Right lobe of liver (tissue), 6 donors: ENCODE measurements at regions not wholly inside any gene's neighbourhood (a gene's known extent, or its start where the extent isn't known, plus 50 kb on each side); places are given as distances from the start of the nearest gene placed in this dataset.

Experiments
- ATAC-seq, 4 donors: fragments of 200-7000 bp; cut with Tn5 transposase; one replicate each; pipeline ENCODE4 v1.9.1; 2020; ENCODE audit warnings: mild to moderate bottlenecking in 4 of 4, moderate library complexity in 4 of 4
- DNase-seq, 3 donors: peaks; one replicate each; pipeline ENCODE4 v3.0.0-alpha.2; 2020
- H3K27ac ChIP-seq, 3 donors: fragments of 200-600 bp; one replicate each; pipeline ENCODE4 v1.8.0; 2022
- H3K27me3 ChIP-seq, 2 donors: fragments of 200-600 bp; one replicate each; pipeline ENCODE4 v1.8.0; 2022
- H3K36me3 ChIP-seq, 4 donors: fragments of 200-600 bp; sonication (generic) in 1 of 4; one replicate each; pipeline versions ENCODE4 v1.5.1 to v1.8.0; 2017 to 2022; ENCODE audit warnings: control low read depth in 1 of 4
- H3K4me1 ChIP-seq, 4 donors: fragments of 200-600 bp; sonication (generic) in 1 of 4; one replicate each; pipeline versions ENCODE4 v1.5.1 to v1.8.0; 2017 to 2022; ENCODE audit warnings: control low read depth in 1 of 4
- H3K4me3 ChIP-seq, 3 donors: fragments of 200-600 bp; one replicate each; pipeline ENCODE4 v1.8.0; 2022
- H3K9me3 ChIP-seq, 4 donors: fragments of 200-600 bp; sonication (generic) in 1 of 4; one replicate each; pipeline versions ENCODE4 v1.5.1 to v1.8.0; 2017 to 2022; ENCODE audit warnings: control low read depth in 1 of 4
- CTCF ChIP-seq, 4 donors: fragments of 200-600 bp in 3 of 4; fragments of 450-650 bp in 1 of 4; IDR thresholded peaks; one replicate each; pipeline versions ENCODE4 v1.5.1 to v1.8.0; 2016 to 2022; ENCODE audit warnings: antibody characterized with exemption in 4 of 4, mild to moderate bottlenecking in 2 of 4
- POLR2A ChIP-seq: fragments of 450-650 bp; IDR thresholded peaks from one replicate; pipeline ENCODE4 v1.6.1; 2017; ENCODE audit warnings: antibody characterized with exemption, mild to moderate bottlenecking
- WGBS: methylation state at CpG from one replicate; pipeline ENCODE4 v1.1.6; 2018; ENCODE audit warnings: low coverage, low lambda C conversion rate; ENCODE audit not compliant: insufficient coverage; ENCODE audit errors: missing lambda C conversion rate; 5-methylcytosine and 5-hydroxymethylcytosine counted together
- intact Hi-C, 2 donors: fragments of 100-400 bp; cut with DNase I; formaldehyde crosslinking; loops; one replicate each; pipeline versions ENCODE4 v1.11.2 to v1.14.1; 2022
- donor health status: DM: no; HTN: yes; CAD: no.
- donor health status: DM: no; HTN: no; CAD: no.
- donor health status: DM: no; HTN: no; CAD: no.
- donor health status: DM: no; HTN: yes; CAD: no.
- donor health status: DM: no; HTN: yes; CAD: no.

GRCh38 chr10:43790147-43790546, 141.5 kb upstream of the ZNF32 start:
- no peaks in the 10 kb centered on the region for H3K27me3 ChIP-seq
- H3K4me3 ChIP-seq: no peak overlapping the region
- WGBS: 58% methylated on average over 7 of the region's 11 CpGs
- H3K4me1 ChIP-seq: no peaks in the 10 kb centered on the region
- H3K36me3 ChIP-seq: no peaks in the 10 kb centered on the region
- no peak overlapping the region for H3K27ac ChIP-seq
- DNase-seq: no peak
- intact Hi-C loops: no loop called here
- TF ChIP-seq CTCF (IDR thresholded peaks at IDR 0.05) (no peak), POLR2A (no peak)
- ATAC-seq: no peak
- no peaks in the 10 kb centered on the region for H3K9me3 ChIP-seq

- ATAC-seq: peak in 1 of 4 donors; percentile 39
- H3K36me3 ChIP-seq: no peaks in the 10 kb centered on the region
- intact Hi-C loops: no loop called here
These were observed 136.6 kb upstream of the ZNF32 start for GRCh38 chr10:43785252-43785651.

GRCh38 chr10:43782814-43783213, 134.1 kb upstream of the ZNF32 start:
- Histone ChIP-seq H3K27me3 (no peaks in the 10 kb centered on the region), H3K36me3 (no peaks in the 10 kb centered on the region), H3K9me3 (no peaks in the 10 kb centered on the region), H3K4me3 (no peak overlapping the region), H3K4me1 (no peaks in the 10 kb centered on the region), H3K27ac (no peak overlapping the region)
- intact Hi-C loops: no loop called here
- ATAC-seq (no peak), DNase-seq (no peak)
- TF ChIP-seq POLR2A (no peak), CTCF (IDR thresholded peaks at IDR 0.05) (no peak)
- 73% methylated on average over 2 of the region's 6 CpGs for WGBS

More at GRCh38 chr10:43785252-43785651, 136.6 kb upstream of the ZNF32 start:
- Histone ChIP-seq H3K4me1 (no peaks in the 10 kb centered on the region), H3K27ac (no peak overlapping the region), H3K4me3 (no peak overlapping the region), H3K27me3 (no peaks in the 10 kb centered on the region), H3K9me3 (no peaks in the 10 kb centered on the region)
- TF ChIP-seq POLR2A: no peak
- TF ChIP-seq CTCF (IDR thresholded peaks at IDR 0.05): peak in 1 of 4 donors; percentile 8
- no peak for DNase-seq
- WGBS: 29% methylated on average over 1 of the region's 2 CpGs

- Histone ChIP-seq H3K4me3 (no peak overlapping the region), H3K27ac (no peak overlapping the region), H3K4me1 (no peaks in the 10 kb centered on the region), H3K27me3 (no peaks in the 10 kb centered on the region), H3K36me3 (no peaks in the 10 kb centered on the region), H3K9me3 (no peaks in the 10 kb centered on the region)
- intact Hi-C loops: no loop called here
- DNase-seq (no peak), ATAC-seq (peak in 2 of 4 donors; percentile 24 to 63)
- no peak for TF ChIP-seq POLR2A
- TF ChIP-seq CTCF (IDR thresholded peaks at IDR 0.05): no peak
- 45% methylated on average over 2 of the region's 6 CpGs for WGBS
These were observed 133.0 kb upstream of the ZNF32 start for GRCh38 chr10:43781480-43782361.
